HepG2 (cell line): ENCODE measurements at regions not wholly inside any gene's neighbourhood (a gene's known extent, or its start where the extent isn't known, plus 50 kb on each side); places are given as distances from the start of the nearest gene placed in this dataset.

Experiments
- ETV6 ChIP-seq: sonication (generic); formaldehyde crosslinking; conservative IDR thresholded peaks from 2 replicates; pipeline ENCODE4 v1.4.0; 2020; ENCODE audit warnings: missing genetic modification reagents
- ZNF775 ChIP-seq: sonication (generic); formaldehyde crosslinking; IDR thresholded peaks from 2 replicates; pipeline ENCODE4 v1.4.0; 2020; ENCODE audit warnings: missing genetic modification reagents, mild to moderate bottlenecking, moderate library complexity, borderline replicate concordance

DNA sequence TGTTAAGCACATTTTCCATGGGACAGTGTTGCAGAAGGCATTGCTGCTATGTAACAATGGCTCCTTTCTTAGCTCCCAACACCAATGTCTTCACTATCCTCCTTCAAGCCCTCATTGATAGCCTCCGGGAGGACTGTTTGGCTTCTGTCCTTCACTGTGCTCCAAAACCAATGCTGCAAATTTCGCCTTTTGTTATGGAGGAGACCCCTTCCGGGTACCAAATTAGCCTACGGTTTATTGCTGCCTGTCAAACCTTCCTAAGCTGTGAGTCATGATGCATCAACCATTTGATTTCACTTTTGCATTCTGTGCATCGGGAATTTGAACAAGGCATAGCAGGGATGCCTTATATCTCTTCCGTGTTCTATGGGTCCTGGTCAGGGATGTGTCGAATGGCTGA lies 432.9 kb downstream of the GATA3 start:
- no peak for TF ChIP-seq ETV6 (CRISPR knock-in tag)
- TF ChIP-seq ZNF775 (CRISPR knock-in tag): no peak
